ENCODE measurements at regions not wholly inside any gene's neighbourhood (a gene's known extent, or its start where the extent isn't known, plus 50 kb on each side); places are given as distances from the start of the nearest gene placed in this dataset.

DNA sequence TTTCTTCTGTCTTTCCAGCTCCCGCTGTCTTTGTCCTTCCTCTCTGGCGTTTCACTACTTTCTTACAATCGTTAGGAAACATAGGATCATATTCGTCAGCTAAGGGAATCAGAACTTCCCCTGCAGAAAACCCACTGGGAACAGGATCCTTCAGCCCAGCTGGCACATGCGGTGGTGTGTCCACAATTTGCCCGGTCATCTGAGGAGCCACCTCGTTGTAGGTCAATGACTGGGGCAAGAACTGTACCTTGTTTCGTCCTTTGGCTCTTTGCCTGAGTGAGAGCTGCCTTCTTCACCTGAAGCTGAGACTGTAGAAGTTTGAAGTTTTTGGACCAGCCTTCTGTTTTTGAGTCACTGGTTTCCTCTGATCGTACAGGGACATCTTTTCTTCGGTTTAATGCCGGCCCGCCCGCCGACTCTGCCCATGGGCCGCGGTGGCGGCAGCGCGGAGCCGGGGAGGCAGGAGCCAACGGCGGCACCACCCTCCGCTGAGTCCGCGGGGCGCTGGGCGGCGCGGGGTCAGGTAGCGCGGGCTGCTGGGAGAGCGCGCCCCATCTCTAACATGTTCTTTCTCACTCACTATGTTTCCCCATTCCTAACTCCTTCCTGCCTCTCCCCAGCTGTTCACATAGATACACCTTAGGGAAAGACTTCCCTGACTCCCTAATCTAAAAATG is 214.1 kb upstream of the NANOGP8 start:
- H3K9ac ChIP-seq (ENCODE audit: low read length), result no peak overlapping the region
- no peaks in the 10 kb centered on the region for H4K20me1 ChIP-seq (ENCODE audit: insufficient read depth)
- no peak overlapping the region for H3K4me2 ChIP-seq (ENCODE audit: low read length)
- no peaks in the 10 kb centered on the region for H3K27me3 ChIP-seq (ENCODE audit: insufficient read depth, low read depth, low read length)
- TF ChIP-seq, protein P1, sequence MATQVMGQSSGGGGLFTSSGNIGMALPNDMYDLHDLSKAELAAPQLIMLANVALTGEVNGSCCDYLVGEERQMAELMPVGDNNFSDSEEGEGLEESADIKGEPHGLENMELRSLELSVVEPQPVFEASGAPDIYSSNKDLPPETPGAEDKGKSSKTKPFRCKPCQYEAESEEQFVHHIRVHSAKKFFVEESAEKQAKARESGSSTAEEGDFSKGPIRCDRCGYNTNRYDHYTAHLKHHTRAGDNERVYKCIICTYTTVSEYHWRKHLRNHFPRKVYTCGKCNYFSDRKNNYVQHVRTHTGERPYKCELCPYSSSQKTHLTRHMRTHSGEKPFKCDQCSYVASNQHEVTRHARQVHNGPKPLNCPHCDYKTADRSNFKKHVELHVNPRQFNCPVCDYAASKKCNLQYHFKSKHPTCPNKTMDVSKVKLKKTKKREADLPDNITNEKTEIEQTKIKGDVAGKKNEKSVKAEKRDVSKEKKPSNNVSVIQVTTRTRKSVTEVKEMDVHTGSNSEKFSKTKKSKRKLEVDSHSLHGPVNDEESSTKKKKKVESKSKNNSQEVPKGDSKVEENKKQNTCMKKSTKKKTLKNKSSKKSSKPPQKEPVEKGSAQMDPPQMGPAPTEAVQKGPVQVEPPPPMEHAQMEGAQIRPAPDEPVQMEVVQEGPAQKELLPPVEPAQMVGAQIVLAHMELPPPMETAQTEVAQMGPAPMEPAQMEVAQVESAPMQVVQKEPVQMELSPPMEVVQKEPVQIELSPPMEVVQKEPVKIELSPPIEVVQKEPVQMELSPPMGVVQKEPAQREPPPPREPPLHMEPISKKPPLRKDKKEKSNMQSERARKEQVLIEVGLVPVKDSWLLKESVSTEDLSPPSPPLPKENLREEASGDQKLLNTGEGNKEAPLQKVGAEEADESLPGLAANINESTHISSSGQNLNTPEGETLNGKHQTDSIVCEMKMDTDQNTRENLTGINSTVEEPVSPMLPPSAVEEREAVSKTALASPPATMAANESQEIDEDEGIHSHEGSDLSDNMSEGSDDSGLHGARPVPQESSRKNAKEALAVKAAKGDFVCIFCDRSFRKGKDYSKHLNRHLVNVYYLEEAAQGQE (IDR thresholded peaks at IDR 0.05; ENCODE audit: borderline replicate concordance), result no peak
- no peak for TF ChIP-seq EP300 (conservative IDR thresholded peaks at IDR 0.05; ENCODE audit: poor library complexity, severe bottlenecking)
- TF ChIP-seq TAF1 (IDR thresholded peaks at IDR 0.05; ENCODE audit: low read depth), result no peak
- TF ChIP-seq MXI1 (conservative IDR thresholded peaks at IDR 0.05; ENCODE audit: poor library complexity, severe bottlenecking), result no peak
- no peak overlapping the region for H2AFZ ChIP-seq (ENCODE audit: low read depth, low read length)
- H3K4me3 ChIP-seq (ENCODE audit: low read length), result no peak overlapping the region
- H3K36me3 ChIP-seq (ENCODE audit: insufficient read depth, low read length), result no peaks in the 10 kb centered on the region
- H3K9me2 ChIP-seq (ENCODE audit: insufficient read depth, low read length), result no peaks in the 10 kb centered on the region
- no peaks in the 10 kb centered on the region for H3K79me2 ChIP-seq (replicated peaks; ENCODE audit: insufficient read depth, low read length)
- H3K27ac ChIP-seq (ENCODE audit: low read length), result no peak overlapping the region
- H3K9me3 ChIP-seq (ENCODE audit: low read length), result no peaks in the 10 kb centered on the region
- no peaks in the 10 kb centered on the region for H3F3A ChIP-seq (ENCODE audit: insufficient read depth, low read length, poor library complexity, severe bottlenecking)

GRCh38 chr15:35298509-35298908 is 213.4 kb upstream of the NANOGP8 start:
- Histone ChIP-seq H3K4me3 (ENCODE audit: low read length) (no peak overlapping the region), H3K79me2 (replicated peaks; ENCODE audit: insufficient read depth, low read length) (no peaks in the 10 kb centered on the region), H4K20me1 (ENCODE audit: insufficient read depth) (no peaks in the 10 kb centered on the region), H3K9me2 (ENCODE audit: insufficient read depth, low read length) (no peaks in the 10 kb centered on the region), H3K9ac (ENCODE audit: low read length) (no peak overlapping the region), H3K27me3 (ENCODE audit: insufficient read depth, low read depth, low read length) (no peaks in the 10 kb centered on the region), H3K9me3 (ENCODE audit: low read length) (no peaks in the 10 kb centered on the region), H3K36me3 (ENCODE audit: insufficient read depth, low read length) (no peaks in the 10 kb centered on the region), H3K4me2 (ENCODE audit: low read length) (no peak overlapping the region), H3F3A (ENCODE audit: insufficient read depth, low read length, poor library complexity, severe bottlenecking) (no peaks in the 10 kb centered on the region), H2AFZ (ENCODE audit: low read depth, low read length) (no peak overlapping the region), H3K27ac (ENCODE audit: low read length) (no peak overlapping the region)
- TF ChIP-seq MXI1 (conservative IDR thresholded peaks at IDR 0.05; ENCODE audit: poor library complexity, severe bottlenecking) (no peak), CTCF (IDR thresholded peaks at IDR 0.05; ENCODE audit: poor library complexity, severe bottlenecking) (no peak), EZH2 (IDR thresholded peaks at IDR 0.05; ENCODE audit: borderline replicate concordance, insufficient read depth, low read length, poor library complexity, severe bottlenecking) (no peak), EP300 (conservative IDR thresholded peaks at IDR 0.05; ENCODE audit: poor library complexity, severe bottlenecking) (no peak), RAD21 (conservative IDR thresholded peaks at IDR 0.05) (no peak), SMC3 (conservative IDR thresholded peaks at IDR 0.05; ENCODE audit: poor library complexity) (no peak), POLR2AphosphoS5 (IDR thresholded peaks at IDR 0.05) (no peak), TAF1 (IDR thresholded peaks at IDR 0.05; ENCODE audit: low read depth) (no peak)
- TF ChIP-seq, protein P1 (IDR thresholded peaks at IDR 0.05; ENCODE audit: borderline replicate concordance), result no peak

Data from neural cell (in vitro differentiated cells).